ENCODE measurements at regions not wholly inside any gene's neighbourhood (a gene's known extent, or its start where the extent isn't known, plus 50 kb on each side); places are given as distances from the start of the nearest gene placed in this dataset.

GRCh38 chr10:113409175-113409574 lies 143.7 kb upstream of the HABP2 start:
- TF ChIP-seq, protein P1, sequence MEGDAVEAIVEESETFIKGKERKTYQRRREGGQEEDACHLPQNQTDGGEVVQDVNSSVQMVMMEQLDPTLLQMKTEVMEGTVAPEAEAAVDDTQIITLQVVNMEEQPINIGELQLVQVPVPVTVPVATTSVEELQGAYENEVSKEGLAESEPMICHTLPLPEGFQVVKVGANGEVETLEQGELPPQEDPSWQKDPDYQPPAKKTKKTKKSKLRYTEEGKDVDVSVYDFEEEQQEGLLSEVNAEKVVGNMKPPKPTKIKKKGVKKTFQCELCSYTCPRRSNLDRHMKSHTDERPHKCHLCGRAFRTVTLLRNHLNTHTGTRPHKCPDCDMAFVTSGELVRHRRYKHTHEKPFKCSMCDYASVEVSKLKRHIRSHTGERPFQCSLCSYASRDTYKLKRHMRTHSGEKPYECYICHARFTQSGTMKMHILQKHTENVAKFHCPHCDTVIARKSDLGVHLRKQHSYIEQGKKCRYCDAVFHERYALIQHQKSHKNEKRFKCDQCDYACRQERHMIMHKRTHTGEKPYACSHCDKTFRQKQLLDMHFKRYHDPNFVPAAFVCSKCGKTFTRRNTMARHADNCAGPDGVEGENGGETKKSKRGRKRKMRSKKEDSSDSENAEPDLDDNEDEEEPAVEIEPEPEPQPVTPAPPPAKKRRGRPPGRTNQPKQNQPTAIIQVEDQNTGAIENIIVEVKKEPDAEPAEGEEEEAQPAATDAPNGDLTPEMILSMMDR (IDR thresholded peaks at IDR 0.05), result no peak
- no peak for TF ChIP-seq POLR2A (IDR thresholded peaks at IDR 0.05)

Measured in body of pancreas (tissue), 4 donors.